ENCODE measurements at regions not wholly inside any gene's neighbourhood (a gene's known extent, or its start where the extent isn't known, plus 50 kb on each side); places are given as distances from the start of the nearest gene placed in this dataset.

DNA sequence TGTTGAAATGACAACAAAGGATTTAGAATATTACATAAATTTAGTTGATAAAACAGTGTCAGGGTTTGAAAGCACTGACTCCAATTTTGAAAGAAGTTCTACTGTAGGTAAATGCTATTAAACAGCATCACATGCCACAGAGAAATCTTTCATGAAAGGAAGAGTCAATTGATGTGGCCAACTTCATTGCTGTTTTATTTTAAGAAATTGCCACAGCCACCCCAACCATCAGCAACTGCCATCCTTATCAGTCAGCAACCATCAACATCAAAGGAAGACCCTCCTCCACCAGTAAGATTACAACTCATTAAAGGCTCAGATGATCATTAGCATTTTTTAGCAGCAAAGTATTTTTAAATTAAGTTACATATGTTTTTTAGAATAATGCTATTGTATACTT lies 54.6 kb upstream of the RAB9B start:
- no peaks in the 10 kb centered on the region for H3K9me3 ChIP-seq (ENCODE audit: severe bottlenecking)
- TF ChIP-seq, protein P1, sequence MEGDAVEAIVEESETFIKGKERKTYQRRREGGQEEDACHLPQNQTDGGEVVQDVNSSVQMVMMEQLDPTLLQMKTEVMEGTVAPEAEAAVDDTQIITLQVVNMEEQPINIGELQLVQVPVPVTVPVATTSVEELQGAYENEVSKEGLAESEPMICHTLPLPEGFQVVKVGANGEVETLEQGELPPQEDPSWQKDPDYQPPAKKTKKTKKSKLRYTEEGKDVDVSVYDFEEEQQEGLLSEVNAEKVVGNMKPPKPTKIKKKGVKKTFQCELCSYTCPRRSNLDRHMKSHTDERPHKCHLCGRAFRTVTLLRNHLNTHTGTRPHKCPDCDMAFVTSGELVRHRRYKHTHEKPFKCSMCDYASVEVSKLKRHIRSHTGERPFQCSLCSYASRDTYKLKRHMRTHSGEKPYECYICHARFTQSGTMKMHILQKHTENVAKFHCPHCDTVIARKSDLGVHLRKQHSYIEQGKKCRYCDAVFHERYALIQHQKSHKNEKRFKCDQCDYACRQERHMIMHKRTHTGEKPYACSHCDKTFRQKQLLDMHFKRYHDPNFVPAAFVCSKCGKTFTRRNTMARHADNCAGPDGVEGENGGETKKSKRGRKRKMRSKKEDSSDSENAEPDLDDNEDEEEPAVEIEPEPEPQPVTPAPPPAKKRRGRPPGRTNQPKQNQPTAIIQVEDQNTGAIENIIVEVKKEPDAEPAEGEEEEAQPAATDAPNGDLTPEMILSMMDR (IDR thresholded peaks at IDR 0.05; ENCODE audit: poor library complexity, severe bottlenecking) = no peak
- H3K27ac ChIP-seq (ENCODE audit: poor library complexity, severe bottlenecking) = no peak overlapping the region
- ATAC-seq (ENCODE audit: low read depth) (no peak), DNase-seq (ENCODE audit: low spot score) (no peak)
- H3K4me1 ChIP-seq (ENCODE audit: insufficient read depth, poor library complexity, severe bottlenecking) = no peaks in the 10 kb centered on the region
- H3K27me3 ChIP-seq (ENCODE audit: insufficient read depth, poor library complexity, severe bottlenecking) = no peaks in the 10 kb centered on the region
- no peak overlapping the region for H3K4me3 ChIP-seq (ENCODE audit: severe bottlenecking)
- no peaks in the 10 kb centered on the region for H3K36me3 ChIP-seq (ENCODE audit: low read depth)

DNA sequence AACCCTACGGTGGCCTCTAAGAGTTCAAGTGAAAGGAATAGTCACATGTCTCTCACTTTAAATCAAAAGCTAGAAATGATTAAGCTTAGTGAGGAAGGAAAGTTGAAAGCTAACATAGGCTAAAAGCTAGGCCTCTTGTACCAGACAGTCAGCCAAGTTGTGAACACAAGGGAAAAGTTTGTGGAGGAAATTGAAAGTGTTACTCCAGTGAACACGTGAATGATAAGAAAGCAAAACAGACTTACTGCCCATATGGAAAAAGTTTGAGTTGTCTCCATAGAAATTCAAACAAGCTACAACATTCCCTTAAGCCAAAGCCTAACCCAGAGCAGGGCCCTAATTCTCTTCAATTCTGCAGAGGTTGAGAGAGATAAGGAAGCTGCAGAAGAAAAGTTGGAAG lies 51.5 kb upstream of the RAB9B start:
- DNase-seq (ENCODE audit: low spot score) (no peak), ATAC-seq (ENCODE audit: low read depth) (no peak)
- Histone ChIP-seq H3K36me3 (ENCODE audit: low read depth) (no peaks in the 10 kb centered on the region), H3K27ac (ENCODE audit: poor library complexity, severe bottlenecking) (no peak overlapping the region), H3K4me3 (ENCODE audit: severe bottlenecking) (no peak overlapping the region), H3K4me1 (ENCODE audit: insufficient read depth, poor library complexity, severe bottlenecking) (peaks cover 6% of the 10 kb centered on the region), H3K9me3 (ENCODE audit: severe bottlenecking) (no peaks in the 10 kb centered on the region), H3K27me3 (ENCODE audit: insufficient read depth, poor library complexity, severe bottlenecking) (no peaks in the 10 kb centered on the region)
- TF ChIP-seq, protein P1 (IDR thresholded peaks at IDR 0.05; ENCODE audit: poor library complexity, severe bottlenecking) = no peak

DNA sequence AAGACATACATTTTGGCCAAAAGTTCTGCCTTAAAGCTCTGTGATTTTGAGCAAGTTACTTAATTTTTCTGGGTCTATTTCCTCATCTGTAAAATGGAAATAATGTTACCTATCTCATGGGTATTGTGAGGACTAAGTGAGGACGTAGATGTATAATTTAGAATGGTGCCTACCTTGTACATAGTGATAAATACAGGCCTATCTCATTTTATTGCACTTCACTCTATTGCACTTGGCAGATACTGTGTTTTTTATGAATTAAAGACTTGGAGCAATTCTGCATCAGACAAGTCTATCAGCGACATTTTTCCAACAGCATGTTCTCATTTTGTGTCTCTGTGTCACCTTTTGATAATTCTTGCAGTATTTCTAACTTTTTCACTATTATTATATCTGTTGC lies 50.9 kb upstream of the RAB9B start:
- Histone ChIP-seq H3K27ac (ENCODE audit: poor library complexity, severe bottlenecking) (no peak overlapping the region), H3K27me3 (ENCODE audit: insufficient read depth, poor library complexity, severe bottlenecking) (no peaks in the 10 kb centered on the region), H3K9me3 (ENCODE audit: severe bottlenecking) (no peaks in the 10 kb centered on the region), H3K4me1 (ENCODE audit: insufficient read depth, poor library complexity, severe bottlenecking) (peaks cover 6% of the 10 kb centered on the region), H3K4me3 (ENCODE audit: severe bottlenecking) (no peak overlapping the region), H3K36me3 (ENCODE audit: low read depth) (no peaks in the 10 kb centered on the region)
- ATAC-seq (ENCODE audit: low read depth) (no peak), DNase-seq (ENCODE audit: low spot score) (no peak)
- TF ChIP-seq, protein P1 (IDR thresholded peaks at IDR 0.05; ENCODE audit: poor library complexity, severe bottlenecking) = no peak

All from RWPE2 (cell line).